ENCODE measurements at regions not wholly inside any gene's neighbourhood (a gene's known extent, or its start where the extent isn't known, plus 50 kb on each side); places are given as distances from the start of the nearest gene placed in this dataset.

GRCh38 chr1:25167269-25168192, 64.8 kb downstream of the SYF2 start:
- TF ChIP-seq CTCF (IDR thresholded peaks at IDR 0.05 in 8 of 11, conservative IDR thresholded peaks at IDR 0.05 in 3 of 11) (no peak), POLR2A (IDR thresholded peaks at IDR 0.05) (no peak)

Measured in spleen (tissue), 7 donors.